ENCODE measurements at regions not wholly inside any gene's neighbourhood (a gene's known extent, or its start where the extent isn't known, plus 50 kb on each side); places are given as distances from the start of the nearest gene placed in this dataset.

DNA sequence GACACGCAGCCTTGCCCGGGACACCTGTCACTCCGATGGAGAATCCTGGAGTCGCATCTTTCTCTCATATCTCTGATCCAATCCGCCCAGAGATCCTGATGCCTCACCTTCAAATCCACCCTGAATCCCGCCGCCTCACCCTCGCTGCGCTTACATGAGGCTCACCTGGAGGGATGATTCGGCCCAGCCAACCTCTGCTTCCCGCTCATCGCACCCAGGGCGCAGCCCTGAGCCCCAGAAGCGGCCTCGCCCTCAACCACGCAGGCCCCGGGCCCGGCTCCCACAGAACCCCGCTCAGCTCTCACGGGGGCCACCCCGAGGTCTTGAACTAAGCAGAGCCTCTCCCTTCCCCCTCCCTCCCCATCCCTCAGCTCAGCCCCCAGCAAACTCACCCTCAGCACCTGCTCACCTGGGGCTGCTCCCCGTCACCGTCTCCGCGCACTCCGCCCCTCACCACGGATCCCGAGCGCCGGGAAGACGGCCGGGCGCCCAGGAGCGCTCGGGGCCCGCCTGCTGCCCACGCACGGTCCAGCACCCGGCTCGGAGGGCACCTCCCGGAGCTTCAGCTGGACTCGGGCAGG lies 160.0 kb downstream of the NDUFA10 start:
- TF ChIP-seq CTCF (IDR thresholded peaks at IDR 0.05) (no peak), POLR2A (IDR thresholded peaks at IDR 0.05) (no peak)

Data from testis (tissue), 2 donors.